HG02885 (cell line): ENCODE measurements at regions not wholly inside any gene's neighbourhood (a gene's known extent, or its start where the extent isn't known, plus 50 kb on each side); places are given as distances from the start of the nearest gene placed in this dataset.

Source experiments
- ATAC-seq: cut with Tn5 transposase; IDR thresholded peaks from one replicate; pipeline ENCODE4 v1.9.1; 2021; ENCODE audit warnings: mild to moderate bottlenecking; ENCODE audit not compliant: unreplicated experiment, poor library complexity

- no peak for ATAC-seq
Measured at GRCh38 chr2:228723599-228723998, 542.1 kb upstream of the SPHKAP start.

GRCh38 chr2:228722311-228722710 lies 540.8 kb upstream of the SPHKAP start:
- no peak for ATAC-seq

GRCh38 chr2:228720895-228721294 lies 539.4 kb upstream of the SPHKAP start:
- ATAC-seq = no peak

GRCh38 chr2:228709788-228710371 lies 528.4 kb upstream of the SPHKAP start:
- no peak for ATAC-seq

- no peak for ATAC-seq
Measured at GRCh38 chr2:228707846-228708245, 526.4 kb upstream of the SPHKAP start.

GRCh38 chr2:228705318-228705717 lies 523.8 kb upstream of the SPHKAP start:
- ATAC-seq = no peak

- no peak for ATAC-seq
Measured at GRCh38 chr2:228703152-228703551, 521.7 kb upstream of the SPHKAP start.

GRCh38 chr2:228701506-228701905 lies 520.0 kb upstream of the SPHKAP start:
- ATAC-seq = no peak

GRCh38 chr2:228700638-228701037 lies 519.2 kb upstream of the SPHKAP start:
- ATAC-seq = no peak

- no peak for ATAC-seq
Measured at GRCh38 chr2:228699888-228700287, 518.4 kb upstream of the SPHKAP start.

- no peak for ATAC-seq
Measured at GRCh38 chr2:228699400-228699799, 517.9 kb upstream of the SPHKAP start.

- ATAC-seq = no peak
Measured at GRCh38 chr2:228698963-228699362, 517.5 kb upstream of the SPHKAP start.

GRCh38 chr2:228697456-228697855 lies 516.0 kb upstream of the SPHKAP start:
- no peak for ATAC-seq

GRCh38 chr2:228690681-228691080 lies 509.2 kb upstream of the SPHKAP start:
- no peak for ATAC-seq

GRCh38 chr2:228689053-228689452 lies 507.6 kb upstream of the SPHKAP start:
- ATAC-seq = no peak

- ATAC-seq = no peak
Measured at GRCh38 chr2:228688007-228688645, 506.6 kb upstream of the SPHKAP start.

- no peak for ATAC-seq
Measured at GRCh38 chr2:228681979-228682378, 500.5 kb upstream of the SPHKAP start.

- ATAC-seq = no peak
Measured at GRCh38 chr2:228681426-228681825, 499.9 kb upstream of the SPHKAP start.

- ATAC-seq = no peak
Measured at GRCh38 chr2:228678110-228678509, 496.6 kb upstream of the SPHKAP start.

- ATAC-seq = no peak
Measured at GRCh38 chr2:228675646-228676045, 494.2 kb upstream of the SPHKAP start.

GRCh38 chr2:228675091-228675490 lies 493.6 kb upstream of the SPHKAP start:
- no peak for ATAC-seq

GRCh38 chr2:228673876-228674554 lies 492.5 kb upstream of the SPHKAP start:
- ATAC-seq = no peak
